DMS53 (cell line): ENCODE measurements at regions not wholly inside any gene's neighbourhood (a gene's known extent, or its start where the extent isn't known, plus 50 kb on each side); places are given as distances from the start of the nearest gene placed in this dataset.
"Not testable (repeated sequence)": the region's sequence is repeated elsewhere in the genome, so short reads cannot be mapped to it uniquely, and the experiment has no call there.

Experiments used
- DNase-seq: peaks from one replicate; lab custom pipeline; 2025; lab: John Stamatoyannopoulos, UW

DNA sequence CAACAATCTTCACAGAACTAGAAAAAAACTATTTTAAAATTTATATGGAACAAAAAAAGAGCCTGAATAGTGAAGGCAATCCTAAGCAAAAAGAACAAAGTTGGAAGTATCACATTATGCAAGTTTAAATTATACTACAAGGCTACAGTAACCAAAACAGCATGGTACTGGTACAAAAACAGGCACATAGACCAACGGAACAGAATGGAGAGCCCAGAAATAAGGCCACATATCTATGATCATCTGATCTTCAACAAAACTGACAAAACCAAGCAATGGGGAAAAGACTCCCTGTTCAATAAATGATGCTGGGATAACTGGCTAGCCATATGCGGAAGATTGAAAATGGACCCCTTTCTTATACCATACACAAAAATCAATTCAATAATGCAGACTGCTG is 74.4 kb upstream of the RTN4 start:
- not testable (repeated sequence) for DNase-seq

DNA sequence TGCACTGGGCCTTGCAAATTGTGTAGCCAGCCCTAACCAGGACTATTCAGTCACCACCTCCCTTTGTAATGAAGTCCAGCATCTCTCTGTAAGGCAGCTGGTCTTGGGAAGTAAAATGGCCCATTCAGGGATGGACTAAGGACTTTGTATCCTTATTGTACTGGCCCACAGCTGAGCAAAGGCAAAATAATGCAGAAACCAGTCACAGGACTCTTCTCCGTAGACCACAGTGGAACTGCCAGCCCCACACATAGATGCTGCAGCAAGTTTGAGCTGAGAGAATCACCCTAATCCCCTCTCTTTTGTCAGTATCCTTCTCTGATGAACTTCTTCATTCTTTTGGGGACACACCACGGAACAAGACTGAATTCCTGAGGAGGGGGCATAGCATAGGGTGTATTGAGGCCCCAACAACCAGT is 73.6 kb upstream of the RTN4 start:
- DNase-seq = no peak

DNA sequence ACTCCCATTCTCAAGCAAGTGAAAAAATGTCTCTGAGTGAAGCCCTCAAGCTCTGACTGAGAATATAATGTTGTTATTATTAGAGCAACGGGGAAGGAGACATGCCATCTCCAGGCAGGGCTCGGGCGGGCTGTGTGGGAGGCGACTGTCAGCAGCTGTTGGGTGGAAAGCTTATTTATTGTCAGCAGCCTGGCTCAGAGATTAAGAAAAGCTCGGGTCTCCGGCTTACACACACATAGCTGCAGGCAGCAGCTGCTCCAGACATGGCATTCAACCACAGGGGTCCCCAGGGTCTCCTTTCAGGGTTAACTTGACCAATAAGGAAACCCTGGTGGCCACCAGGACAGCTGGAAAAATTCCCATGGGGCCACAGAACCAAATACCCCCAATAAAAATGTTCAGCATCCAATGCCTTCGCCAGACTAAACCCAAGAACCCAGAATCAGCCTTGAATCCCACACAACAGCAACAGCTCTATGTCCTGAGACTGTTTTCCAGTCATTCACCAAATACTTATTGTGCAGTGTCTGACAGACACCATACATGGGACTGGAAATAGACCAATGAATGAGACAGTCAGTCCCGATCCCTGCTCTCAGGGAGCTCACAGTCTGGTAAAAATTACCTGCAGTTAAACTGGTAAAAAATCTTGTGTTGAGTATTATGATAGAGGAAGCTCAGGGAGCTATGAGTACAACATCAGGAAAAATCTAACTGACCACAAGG is 70.5 kb upstream of the RTN4 start:
- no peak for DNase-seq

DNA sequence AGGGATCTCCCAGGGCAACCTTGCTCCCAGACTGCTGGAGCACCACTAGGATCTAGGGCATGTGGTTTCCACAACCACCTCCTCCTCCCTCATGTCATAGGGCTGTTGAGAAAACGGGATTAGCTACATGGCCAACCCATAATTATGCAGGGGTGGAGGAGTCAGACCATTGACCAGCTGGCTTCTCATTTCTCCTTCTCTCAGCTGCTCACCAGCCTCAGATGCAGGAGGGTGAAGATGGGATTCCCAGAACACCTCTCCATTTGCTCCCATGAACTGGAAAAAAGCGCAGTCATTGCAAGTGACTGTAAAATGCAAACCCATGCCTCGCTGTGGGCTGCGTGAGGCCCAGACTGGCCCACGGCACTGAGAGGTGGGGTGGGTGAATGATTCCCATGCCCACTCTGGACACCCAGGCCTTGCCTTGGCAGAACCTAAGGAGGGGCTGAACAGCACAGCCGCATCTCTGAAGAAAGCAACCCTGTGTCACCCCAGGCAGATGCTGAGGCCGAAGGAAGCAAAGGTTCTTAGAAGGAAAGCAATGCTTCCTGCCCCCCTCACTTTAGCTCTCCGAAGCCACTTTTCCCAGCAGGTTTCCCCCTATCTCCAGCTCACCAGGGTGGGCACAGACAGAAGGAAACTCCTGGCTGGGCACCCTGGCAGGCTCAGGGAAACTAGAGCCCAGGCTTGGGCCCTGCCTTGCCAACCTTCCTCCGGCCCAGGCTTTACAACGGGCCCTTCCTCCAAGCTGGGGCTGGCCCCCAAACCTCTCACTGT is 69.6 kb upstream of the RTN4 start:
- DNase-seq = no peak

DNA sequence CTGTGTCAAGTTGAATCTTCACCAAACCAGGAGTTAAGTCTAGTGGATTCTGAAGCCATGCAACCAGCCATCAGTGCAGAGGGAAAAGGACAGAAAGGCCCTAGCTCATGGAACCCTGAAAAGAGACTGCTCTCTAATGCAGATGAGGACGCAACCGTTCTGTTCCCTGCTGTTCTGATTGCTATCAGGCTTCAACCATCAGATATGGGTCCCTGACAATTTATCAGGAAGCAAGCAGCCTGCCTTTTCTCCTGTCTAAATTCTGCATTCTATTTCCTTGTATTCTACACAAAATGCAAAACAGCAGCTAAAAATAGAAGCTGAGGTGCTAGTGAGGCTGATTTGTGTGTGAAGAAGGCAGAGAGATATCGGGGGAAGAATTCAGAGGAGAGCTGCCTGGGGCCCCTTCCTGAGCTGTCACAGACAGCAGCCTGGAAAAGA is 68.4 kb upstream of the RTN4 start:
- peak; percentile 24 for DNase-seq

DNA sequence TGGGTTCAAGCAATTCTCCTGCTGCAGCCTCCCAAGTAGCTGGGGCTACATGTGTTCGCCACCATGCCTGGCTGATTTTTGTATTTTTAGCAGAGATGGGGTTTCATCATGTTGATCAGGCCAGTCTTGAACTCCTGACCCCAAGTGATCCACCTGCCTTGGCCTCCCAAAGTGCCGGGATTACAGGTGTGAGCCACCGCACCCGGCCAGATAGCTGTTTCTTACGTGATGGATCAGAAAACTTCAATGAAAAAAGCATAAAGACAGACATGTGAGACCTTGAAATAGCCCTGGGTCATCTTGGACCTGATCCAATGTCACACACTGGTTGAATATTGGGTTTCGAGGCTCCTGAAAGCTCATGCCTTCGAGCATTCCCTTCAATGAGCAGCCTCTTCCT is 66.7 kb upstream of the RTN4 start:
- no peak for DNase-seq

DNA sequence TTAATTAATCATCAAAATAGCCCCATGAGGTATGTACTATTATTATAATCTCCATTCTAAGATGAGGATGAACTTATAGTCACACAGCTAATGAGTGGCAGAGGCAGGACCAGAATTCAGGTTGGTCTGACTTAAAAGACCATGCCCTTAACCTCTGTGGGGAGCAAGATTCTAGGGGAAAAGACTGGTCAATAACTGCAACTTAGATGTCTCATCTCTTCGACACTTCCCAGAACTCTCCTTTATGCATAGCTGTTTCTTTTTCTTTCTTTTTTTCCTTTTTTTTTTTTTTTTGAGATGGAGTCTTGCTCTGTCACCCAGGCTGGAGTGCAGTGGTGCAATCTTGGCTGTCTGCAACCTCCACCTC is 66.3 kb upstream of the RTN4 start:
- DNase-seq = no peak

DNA sequence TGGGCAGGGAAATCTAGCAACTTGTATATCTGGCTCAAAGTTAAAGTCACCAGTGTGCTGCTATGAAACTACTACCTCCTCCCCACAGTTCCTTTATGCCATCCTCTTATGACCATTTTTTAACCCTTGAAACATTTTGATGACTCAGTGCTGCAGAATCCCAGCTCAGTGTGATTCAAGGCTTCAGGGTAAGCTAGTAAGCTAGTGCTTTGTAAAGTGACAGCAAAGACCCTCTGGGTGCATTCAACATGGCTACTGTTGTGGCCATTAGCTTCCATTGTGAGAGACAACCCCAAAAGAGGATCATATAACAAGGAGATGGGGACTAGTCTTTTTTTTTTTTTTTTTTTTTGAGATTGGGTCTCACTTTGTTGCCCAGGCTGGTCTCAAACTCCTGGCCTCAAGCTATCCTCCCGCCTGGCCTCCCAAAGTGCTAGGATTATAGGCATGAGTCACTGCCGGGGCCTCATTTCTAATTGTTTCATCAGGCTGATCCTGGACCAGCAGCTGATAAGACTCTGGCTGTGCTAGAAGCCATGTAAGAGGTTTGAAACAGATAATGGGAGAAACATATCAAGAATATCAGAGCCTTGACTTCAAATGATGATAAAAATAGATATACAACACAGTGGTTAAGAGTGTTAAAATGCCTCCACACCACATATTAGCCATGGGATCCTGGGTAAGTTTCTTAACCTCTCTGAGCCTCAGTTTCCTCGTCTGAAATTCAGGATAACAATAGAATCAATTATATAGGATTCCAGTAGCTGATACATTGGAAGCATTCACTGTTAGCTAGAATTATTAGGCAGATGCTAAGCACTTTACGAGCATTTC is 65.7 kb upstream of the RTN4 start:
- DNase-seq = peak; percentile 10

DNA sequence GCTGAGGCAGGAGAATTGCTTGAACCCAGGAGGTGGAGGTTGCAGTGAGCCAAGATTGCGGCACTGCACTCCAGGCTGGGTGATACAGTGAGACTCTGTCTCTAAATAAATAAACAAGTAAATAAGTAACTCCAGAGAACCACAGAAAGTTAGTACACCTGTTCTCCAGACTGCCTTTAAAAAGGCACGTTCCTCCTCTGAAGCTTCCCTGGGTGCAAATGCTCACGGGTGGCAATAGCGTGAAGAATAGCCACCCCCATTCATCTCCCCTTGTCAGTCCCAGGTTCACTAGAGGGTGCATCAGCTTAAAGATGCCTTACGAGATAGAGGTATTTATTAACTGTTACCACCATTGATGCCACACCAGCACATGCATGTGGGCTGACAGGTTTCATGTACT is 64.3 kb upstream of the RTN4 start:
- DNase-seq = no peak

DNA sequence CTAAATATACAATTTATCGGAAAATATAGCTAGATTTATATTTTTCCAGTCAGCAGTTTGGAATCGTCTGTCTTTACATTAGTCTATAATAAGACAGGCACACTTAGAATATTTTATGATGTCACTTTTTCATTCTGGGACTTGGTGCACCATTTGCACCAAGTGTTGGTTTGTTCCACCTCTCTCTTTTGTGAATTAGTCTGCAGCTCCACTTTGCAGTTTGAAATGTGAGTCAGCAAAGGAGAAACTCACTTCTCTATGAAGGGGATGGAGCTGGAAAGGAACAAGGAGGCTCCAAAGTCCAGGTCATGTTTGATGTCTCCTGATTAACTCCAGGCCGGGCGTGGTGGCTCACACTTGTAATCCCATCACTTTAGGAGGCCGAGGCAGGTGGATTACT is 63.8 kb upstream of the RTN4 start:
- DNase-seq = peak; percentile 25

DNA sequence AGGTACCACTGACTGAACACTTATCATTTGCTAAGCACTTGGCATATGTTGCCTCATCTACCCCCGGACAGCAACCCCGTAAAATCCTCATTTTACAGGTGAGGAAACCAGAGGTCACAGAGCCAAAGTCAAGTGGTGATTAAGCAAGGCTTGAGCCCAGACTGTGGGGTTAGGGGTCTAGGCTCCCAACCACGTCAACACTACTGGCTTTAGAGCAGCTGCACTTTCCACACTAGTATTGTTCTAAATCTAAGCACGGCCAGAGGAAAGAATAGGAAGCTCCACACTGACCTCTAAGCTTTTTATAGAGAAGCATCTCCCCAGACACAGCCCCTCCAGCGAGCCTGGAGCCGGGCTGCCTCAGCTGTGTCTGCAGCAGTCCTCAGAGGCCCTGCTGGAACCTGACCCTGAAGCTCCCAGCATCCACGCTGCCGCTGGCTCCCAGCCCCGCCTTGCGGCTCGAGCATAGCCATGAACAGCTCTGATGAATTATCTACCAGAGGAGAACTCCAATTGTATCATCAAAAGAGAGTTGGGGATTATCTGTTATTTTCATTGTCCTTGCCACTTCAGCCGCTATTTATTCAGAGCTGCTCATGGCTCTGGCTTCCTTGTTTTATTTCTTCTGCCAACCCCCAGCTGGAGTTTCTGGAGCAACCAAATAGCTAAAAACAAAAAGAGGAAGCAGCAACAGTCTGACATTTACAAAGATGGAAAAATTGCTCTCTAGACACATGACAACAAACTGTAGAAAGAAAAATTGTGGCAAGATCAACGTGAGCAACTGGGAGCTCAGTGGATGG is 62.2 kb upstream of the RTN4 start:
- DNase-seq = peak; percentile 85

DNA sequence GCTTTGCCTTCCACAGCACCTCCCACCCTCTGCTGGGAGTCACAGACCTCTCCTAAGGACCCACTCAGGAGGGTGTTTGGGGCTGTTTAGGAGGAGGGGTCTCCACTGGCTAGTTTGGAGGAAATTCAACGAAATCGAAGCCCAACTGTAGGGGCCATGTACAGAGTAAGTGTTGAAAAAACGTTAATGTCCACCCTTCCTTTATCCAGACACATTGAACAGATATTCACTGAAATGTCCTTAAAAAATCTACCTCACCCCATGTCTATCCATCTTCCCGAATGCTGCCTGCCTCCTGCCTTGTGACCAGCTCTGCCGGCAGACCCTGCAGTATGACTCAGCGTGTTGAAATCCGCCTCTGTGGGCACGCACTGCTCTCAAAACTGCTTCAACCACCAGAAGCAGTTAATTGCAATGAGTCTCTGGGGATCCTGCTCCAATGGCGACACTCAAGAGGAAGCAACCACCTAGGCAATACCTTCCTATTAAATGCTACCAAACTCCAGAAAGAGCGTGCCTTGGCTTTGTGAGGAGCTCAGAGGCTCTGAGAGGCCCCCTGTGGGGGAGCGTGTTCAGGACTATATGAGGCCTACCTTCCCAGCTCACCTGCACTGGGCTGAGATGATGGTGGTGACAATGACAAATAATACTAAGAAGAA is 61.4 kb upstream of the RTN4 start:
- DNase-seq = peak; percentile 94

DNA sequence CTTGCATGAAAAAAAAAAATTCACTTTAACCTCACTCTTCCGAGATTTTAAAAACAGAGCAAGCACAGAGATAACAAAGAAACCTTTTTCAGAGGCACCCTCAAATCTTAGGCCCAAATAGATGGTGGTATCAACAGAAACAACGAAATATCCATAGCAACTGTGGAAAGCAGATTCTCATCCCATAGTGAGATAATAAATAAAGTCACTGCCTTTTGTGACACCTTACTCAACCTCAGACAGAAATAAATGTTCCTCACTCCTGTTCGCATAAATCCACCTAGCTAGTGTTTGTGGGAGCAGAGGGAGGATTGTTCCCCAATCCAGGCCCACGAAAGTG is 60.9 kb upstream of the RTN4 start:
- peak; percentile 47 for DNase-seq

DNA sequence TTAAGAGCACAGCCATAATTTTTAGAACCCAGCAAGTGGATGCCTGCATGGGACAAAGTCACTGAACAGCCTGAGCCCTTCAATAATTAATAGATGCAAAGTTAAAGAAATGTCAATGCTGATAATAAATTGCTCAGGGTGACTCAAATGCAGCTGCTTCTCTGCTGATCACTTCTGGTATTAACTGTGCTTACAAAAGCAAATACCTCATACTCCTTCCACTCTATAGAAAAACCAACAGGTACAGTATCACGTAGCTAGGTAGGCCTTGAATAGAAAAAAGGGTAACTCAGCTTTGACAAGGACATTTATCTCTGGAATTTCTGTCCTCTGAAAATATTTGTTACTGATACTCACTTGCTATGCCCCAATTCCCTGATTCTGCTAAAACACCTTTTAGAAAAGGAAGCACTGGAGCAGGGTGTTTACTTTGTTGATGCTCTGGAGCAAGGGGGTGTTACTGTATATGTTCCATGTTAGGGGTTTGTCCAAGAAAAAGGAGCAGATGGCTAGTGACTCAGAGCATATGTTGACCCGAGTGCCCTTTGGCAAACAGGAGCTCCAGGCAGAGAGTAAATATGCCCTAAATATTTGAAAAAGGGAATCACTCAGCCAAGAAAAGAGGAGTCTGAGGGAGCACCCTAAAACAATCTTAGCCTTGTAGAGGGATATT is 59.1 kb upstream of the RTN4 start:
- peak; percentile 98 for DNase-seq

DNA sequence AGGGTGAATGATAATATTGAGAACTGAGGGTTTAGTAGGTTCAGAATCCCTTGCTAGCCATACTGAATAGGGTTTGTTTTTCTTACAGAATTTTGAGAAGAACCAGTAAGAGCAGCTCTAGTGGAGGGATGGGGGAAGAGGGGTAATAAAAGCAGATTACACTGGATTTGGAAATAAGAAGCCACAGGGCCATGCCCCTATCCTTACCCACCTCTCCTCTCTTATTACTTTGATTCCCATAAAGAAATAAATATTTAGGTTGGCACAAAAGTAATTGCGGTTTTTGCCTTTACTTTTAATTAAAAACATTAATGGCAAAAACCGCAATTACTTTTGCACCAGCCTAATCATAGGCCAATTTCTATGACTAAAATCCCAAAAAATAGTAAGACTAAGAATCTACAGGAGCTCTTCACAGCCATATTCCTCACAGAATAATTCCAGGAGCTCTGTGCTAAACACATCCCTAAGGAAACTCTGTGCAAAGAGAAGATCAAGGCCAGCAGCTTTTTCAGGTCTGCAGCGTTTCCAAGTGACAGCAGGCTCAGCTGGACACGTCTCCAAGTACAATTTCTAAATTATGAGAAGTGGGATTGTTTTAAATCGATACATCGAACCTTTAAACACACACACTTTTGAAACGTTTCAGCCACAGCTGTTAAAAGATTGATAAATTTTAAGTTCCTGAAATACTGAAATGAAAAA is 58.4 kb upstream of the RTN4 start:
- peak; percentile 63 for DNase-seq

DNA sequence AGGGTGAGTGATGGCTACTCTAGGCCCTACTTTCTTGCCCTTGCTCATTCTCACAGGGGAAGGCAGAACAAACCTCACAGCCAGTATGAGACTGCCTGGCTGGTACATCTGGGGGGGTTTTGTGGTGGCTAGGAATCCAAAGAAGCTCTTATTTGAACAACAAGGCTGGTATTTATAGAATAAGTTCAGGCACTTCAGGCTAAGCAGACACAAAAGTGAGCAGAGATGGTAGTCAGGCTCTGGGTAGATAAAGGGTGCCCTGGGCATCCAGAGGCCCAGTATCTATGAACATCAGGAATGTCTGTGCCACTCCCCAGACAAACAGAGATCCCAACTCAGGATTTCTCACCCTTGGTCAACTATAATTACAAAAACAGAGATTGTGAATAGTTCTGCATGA is 57.2 kb upstream of the RTN4 start:
- DNase-seq = peak; percentile 34

DNA sequence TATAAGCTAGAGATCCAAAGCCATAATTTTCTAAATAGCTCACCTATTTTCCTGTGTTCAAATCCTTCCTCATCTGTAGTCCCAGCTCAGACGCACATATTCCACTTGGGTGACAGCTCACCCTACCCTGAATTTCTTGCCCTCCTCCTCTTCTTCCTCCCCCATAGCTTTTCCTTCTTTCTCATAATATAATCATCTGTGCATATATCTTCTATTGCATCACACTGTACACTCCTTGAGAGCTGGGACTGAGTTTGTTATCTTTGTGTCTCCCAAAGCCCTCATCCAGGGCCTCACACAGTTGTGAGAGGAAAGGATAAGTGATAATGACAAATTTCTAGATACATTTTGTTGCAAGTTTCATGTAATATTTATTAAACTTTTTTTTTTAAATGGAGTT is 55.9 kb upstream of the RTN4 start:
- DNase-seq = no peak

DNA sequence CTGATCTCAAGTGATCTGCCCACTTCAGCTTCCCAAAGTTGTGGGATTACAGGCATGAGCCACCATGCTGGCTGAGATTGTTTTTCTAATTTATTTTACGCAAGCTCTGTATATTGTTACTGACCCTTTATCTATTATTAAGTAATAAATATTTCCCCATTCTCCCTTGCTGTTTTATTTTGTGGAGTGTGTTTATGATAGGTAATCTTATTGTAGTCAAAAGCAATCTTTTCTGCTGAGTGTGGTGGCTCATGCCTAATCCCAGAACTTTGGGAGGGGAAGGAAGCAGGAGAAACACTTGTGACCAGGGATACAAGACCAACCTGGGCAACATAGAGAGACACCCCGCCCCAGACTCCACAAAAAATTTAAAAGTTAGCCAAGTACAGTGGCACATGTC is 55.2 kb upstream of the RTN4 start:
- DNase-seq = no peak

DNA sequence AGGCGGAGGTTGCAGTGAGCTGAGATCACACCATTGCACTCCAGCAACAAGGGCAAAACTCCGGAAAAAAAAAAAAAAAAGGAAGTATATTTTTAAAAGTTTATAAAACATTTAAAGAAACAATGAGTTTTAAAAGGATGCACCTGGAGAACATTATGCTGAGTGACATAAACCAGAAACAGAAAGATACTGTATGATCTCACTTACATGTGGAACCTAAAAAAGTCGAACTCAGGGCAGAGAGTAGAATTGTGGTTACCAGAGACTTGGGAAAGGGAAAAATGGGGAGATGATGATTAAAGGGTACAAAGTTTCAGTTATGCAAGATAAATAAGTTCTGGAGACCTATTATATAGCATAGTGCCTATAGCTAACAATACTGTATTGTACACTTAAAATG is 52.8 kb upstream of the RTN4 start:
- no peak for DNase-seq

DNA sequence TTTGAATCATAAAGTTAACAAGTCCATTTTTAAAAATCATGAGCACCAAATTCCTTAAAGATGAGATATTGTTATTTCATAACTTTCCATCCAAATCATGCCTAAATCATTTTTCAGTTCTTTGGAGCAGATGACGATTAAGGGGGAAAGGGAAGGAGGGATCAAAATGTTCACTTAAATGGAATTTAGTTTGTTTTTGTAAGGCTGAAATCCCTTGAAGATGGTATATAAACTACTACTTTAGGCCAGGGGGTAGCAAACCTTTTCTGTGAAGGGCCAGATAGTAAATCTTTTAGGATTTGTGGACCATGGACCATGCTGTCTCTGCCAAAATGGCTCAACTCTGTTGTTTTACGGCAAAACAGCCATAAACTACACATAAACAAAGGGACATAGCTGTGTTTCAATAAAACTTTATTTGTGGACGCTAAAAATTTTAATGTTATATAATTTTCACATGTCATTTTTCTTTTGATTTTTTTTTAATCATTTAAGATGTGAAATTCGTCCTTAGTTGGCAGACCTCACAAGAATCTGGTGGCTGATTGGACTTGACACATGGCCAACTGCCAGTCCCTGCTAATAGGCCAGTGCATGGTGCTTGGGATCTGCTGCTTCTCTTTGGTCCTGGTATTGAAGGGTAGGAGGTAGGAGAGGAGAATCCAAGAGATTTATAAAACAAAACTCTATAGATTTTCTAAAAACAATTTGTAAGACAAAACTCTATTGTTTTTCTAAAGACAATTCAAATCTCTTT is 52.0 kb upstream of the RTN4 start:
- no peak for DNase-seq
